ENCODE measurements at regions not wholly inside any gene's neighbourhood (a gene's known extent, or its start where the extent isn't known, plus 50 kb on each side); places are given as distances from the start of the nearest gene placed in this dataset.

GRCh38 chr4:108533245-108533844 is 87.0 kb upstream of the RPL34 start:
- no peak for TF ChIP-seq CTCF (IDR thresholded peaks at IDR 0.05)
- no peak for TF ChIP-seq POLR2AphosphoS5 (IDR thresholded peaks at IDR 0.05)
- TF ChIP-seq EP300 (IDR thresholded peaks at IDR 0.05) = no peak

All from esophagus muscularis mucosa (tissue), 4 donors.